ENCODE measurements at regions not wholly inside any gene's neighbourhood (a gene's known extent, or its start where the extent isn't known, plus 50 kb on each side); places are given as distances from the start of the nearest gene placed in this dataset.

DNA sequence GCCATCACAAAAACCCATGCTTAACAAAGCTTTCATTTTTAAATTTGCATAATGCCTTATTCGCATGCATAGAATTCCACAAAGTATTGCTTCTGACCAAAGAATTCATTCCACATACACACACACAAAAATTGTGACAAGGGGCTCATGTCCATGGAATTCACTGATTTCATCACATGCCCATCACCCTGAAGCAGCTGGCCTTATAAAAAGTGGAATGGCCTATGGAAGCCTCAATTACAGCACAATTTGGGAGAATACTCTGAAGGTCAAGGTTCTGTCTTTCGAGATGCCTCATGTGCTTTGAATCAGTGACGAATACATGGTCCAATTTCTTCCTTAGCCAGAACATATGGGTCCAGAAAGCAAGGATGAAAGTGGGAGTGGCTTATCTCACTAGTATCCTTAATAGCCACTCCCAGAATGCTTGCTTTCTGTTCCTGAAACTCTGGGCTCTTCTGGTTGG, 165.7 kb downstream of the KDR start:
- Histone ChIP-seq H3K9ac (ENCODE audit: extremely low read depth, insufficient read length, low read length) (no peak overlapping the region), H4K5ac (ENCODE audit: insufficient read length, low read depth, low read length) (no peak overlapping the region), H2BK12ac (ENCODE audit: insufficient read length, low read depth, low read length) (no peak overlapping the region), H3K23me2 (ENCODE audit: insufficient read length, low read depth, low read length, poor library complexity, severe bottlenecking) (no peaks in the 10 kb centered on the region), H2BK20ac (ENCODE audit: low read depth, low read length, poor library complexity, severe bottlenecking) (no peak overlapping the region), H3K23ac (ENCODE audit: insufficient read length, low read depth, low read length) (no peak overlapping the region), H3K79me1 (ENCODE audit: insufficient read depth, low read depth, low read length, poor library complexity, severe bottlenecking) (no peaks in the 10 kb centered on the region), H3K18ac (ENCODE audit: insufficient read length, low read depth, low read length) (no peak overlapping the region), H2AK5ac (ENCODE audit: insufficient read length, low read length) (no peak overlapping the region), H3T11ph (ENCODE audit: low read length) (no peak overlapping the region), H4K91ac (ENCODE audit: insufficient read length, low read depth, low read length) (no peak overlapping the region), H2BK5ac (ENCODE audit: insufficient read length, low read length) (no peak overlapping the region), H3K79me2 (ENCODE audit: insufficient read depth, low read length) (no peaks in the 10 kb centered on the region), H4K8ac (replicated peaks; ENCODE audit: insufficient read length, low read depth, low read length) (no peak overlapping the region), H4K20me1 (ENCODE audit: control insufficient read depth, insufficient read depth, insufficient read length) (no peaks in the 10 kb centered on the region), H3K4me1 (ENCODE audit: insufficient read depth, low read length) (no peaks in the 10 kb centered on the region), H3K14ac (ENCODE audit: insufficient read depth, low read length) (no peak overlapping the region), H3K4ac (ENCODE audit: low read depth, low read length) (no peak overlapping the region), H2AFZ (ENCODE audit: low read length) (no peak overlapping the region), H2BK120ac (ENCODE audit: low read depth, low read length, poor library complexity, severe bottlenecking) (no peak overlapping the region), H2BK15ac (ENCODE audit: low read depth, low read length) (no peak overlapping the region), H3K56ac (ENCODE audit: insufficient read length, low read depth, low read length) (no peak overlapping the region), H3K4me2 (ENCODE audit: insufficient read depth, insufficient read length, low read length) (no peak overlapping the region), H3K27me3 (ENCODE audit: insufficient read depth, low read length) (no peaks in the 10 kb centered on the region; the same call in 1 of the 2 replicates), H3K27ac (ENCODE audit: insufficient read length, low read depth, low read length) (no peak overlapping the region), H3K9me3 (ENCODE audit: control insufficient read depth, low read depth, low read length) (no peaks in the 10 kb centered on the region)
- WGBS (ENCODE audit: extremely low coverage, insufficient read length, low lambda C conversion rate): no CpG with 5 or more reads among the region's 3 CpGs
- H3K4me3 Mint-ChIP-seq: no peak overlapping the region
- H3K27me3 Mint-ChIP-seq (ENCODE audit: low read depth): no peaks in the 10 kb centered on the region; the same call in 1 of the 2 replicates
- no peaks in the 10 kb centered on the region for H3K4me1 Mint-ChIP-seq
- TF ChIP-seq, protein P1, sequence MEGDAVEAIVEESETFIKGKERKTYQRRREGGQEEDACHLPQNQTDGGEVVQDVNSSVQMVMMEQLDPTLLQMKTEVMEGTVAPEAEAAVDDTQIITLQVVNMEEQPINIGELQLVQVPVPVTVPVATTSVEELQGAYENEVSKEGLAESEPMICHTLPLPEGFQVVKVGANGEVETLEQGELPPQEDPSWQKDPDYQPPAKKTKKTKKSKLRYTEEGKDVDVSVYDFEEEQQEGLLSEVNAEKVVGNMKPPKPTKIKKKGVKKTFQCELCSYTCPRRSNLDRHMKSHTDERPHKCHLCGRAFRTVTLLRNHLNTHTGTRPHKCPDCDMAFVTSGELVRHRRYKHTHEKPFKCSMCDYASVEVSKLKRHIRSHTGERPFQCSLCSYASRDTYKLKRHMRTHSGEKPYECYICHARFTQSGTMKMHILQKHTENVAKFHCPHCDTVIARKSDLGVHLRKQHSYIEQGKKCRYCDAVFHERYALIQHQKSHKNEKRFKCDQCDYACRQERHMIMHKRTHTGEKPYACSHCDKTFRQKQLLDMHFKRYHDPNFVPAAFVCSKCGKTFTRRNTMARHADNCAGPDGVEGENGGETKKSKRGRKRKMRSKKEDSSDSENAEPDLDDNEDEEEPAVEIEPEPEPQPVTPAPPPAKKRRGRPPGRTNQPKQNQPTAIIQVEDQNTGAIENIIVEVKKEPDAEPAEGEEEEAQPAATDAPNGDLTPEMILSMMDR (conservative IDR thresholded peaks at IDR 0.05): no peak
- no peak for DNase-seq
- H3K27ac Mint-ChIP-seq: no peak overlapping the region
- H3K36me3 Mint-ChIP-seq (ENCODE audit: insufficient read depth in 1 of 3, low read depth in 3 of 3): no peaks in the 10 kb centered on the region
- H3K9me3 Mint-ChIP-seq: no peaks in the 10 kb centered on the region
